HEK293T (cell line): ENCODE measurements at regions not wholly inside any gene's neighbourhood (a gene's known extent, or its start where the extent isn't known, plus 50 kb on each side); places are given as distances from the start of the nearest gene placed in this dataset.

ENCODE experiments used
- ARNT ChIP-seq: fragments of 450-650 bp; IDR thresholded peaks from 2 replicates; pipeline ENCODE4 v1.6.1; 2017; ENCODE audit warnings: mild to moderate bottlenecking
- BHLHE40 ChIP-seq: fragments of 450-650 bp; IDR thresholded peaks from 2 replicates; pipeline ENCODE4 v1.6.1; 2016; ENCODE audit warnings: mild to moderate bottlenecking, moderate library complexity, borderline replicate concordance
- CTBP1 ChIP-seq: fragments of 450-650 bp; IDR thresholded peaks from 2 replicates; pipeline ENCODE4 v1.6.1; 2016; ENCODE audit warnings: borderline replicate concordance
- ELF4 ChIP-seq: fragments of 450-650 bp; IDR thresholded peaks from 2 replicates; pipeline ENCODE4 v1.6.1; 2017; ENCODE audit warnings: antibody characterized with exemption
- FOXA1 ChIP-seq: fragments of 450-650 bp; IDR thresholded peaks from 2 replicates; pipeline ENCODE4 v1.6.1; 2016; ENCODE audit warnings: mild to moderate bottlenecking
- NFRKB ChIP-seq: fragments of 450-650 bp; IDR thresholded peaks from 2 replicates; pipeline ENCODE4 v1.6.1; 2016; ENCODE audit warnings: mild to moderate bottlenecking, moderate library complexity
- SP1 ChIP-seq: fragments of 450-650 bp; IDR thresholded peaks from 2 replicates; pipeline ENCODE4 v1.6.1; 2017
- SUZ12 ChIP-seq: fragments of 450-650 bp; IDR thresholded peaks from 2 replicates; pipeline ENCODE4 v1.6.1; 2016; ENCODE audit warnings: mild to moderate bottlenecking
- ZNF384 ChIP-seq: fragments of 450-650 bp; IDR thresholded peaks from 2 replicates; pipeline ENCODE4 v1.6.1; 2016

DNA sequence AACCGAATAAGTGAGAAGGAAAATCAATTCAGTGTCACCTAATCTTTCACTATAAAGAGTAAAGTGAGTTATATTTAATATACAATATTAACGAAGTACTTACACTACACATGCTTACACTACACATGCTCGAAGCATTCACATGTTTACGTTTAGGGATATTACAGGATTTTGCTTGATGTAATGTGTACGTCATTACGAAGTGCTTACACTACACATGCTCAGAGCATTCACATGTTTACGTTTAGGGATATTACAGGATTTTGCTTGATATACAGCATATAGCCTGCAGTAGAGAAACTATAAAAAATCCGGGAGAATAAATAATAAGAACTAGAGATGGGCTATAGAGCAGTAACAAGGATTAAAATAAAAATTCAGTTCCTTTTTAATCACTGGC, 538.8 kb upstream of the CXADR start:
- TF ChIP-seq SP1 (no peak), BHLHE40 (no peak), SUZ12 (no peak), ARNT (no peak), CTBP1 (no peak), NFRKB (no peak), ZNF384 (no peak), FOXA1 (no peak), ELF4 (no peak)
